NCI-H2196 treated with DMSO at 0.1 percent for 48 hours (cell line): ENCODE measurements at regions not wholly inside any gene's neighbourhood (a gene's known extent, or its start where the extent isn't known, plus 50 kb on each side); places are given as distances from the start of the nearest gene placed in this dataset.
"Not testable (repeated sequence)": the region's sequence is repeated elsewhere in the genome, so short reads cannot be mapped to it uniquely, and the experiment has no call there.

Experiments
- DNase-seq: peaks from one replicate; lab custom pipeline; 2025; ENCODE audit not compliant: unreplicated experiment; lab: John Stamatoyannopoulos, UW

DNA sequence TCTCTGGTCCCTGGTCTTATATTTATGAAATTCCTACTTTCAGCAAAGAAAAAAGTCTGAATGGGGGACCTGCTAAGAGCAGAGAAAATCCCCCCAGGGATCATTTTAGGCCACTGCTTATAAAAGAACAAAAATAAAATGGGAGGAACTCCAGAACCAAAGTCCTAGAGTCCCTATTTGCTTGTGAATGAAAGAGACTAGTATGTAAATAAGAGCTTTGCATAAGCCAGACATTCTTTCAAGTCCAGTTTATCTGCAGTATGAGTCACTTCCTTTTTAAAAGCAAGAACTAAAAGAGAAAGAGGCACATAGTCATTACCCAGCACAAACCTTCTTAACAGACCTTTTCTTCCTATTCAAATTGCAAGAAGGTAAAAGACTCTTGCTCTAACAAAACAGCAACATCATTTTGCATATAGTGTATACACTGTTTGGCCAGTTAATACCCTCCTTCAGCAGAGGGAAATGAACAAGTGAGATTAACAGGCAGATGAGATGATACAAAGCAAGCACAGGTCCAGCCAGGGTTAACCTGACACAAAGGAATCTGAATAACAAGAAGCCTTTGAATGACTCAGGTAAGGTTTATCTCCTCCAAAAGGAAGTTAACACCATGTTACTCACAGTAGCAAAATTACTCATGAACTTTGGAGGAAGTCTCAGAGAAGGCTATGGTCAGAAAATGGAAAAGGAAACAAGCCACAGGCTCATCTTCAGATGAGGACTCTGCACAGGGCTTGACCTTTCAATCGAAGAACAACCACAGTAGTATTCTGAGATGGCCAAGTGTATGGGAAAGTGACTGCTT lies 87.3 kb downstream of the PHLDA1 start:
- DNase-seq, result peak; percentile 57

- DNase-seq, result no peak
Observed at GRCh38 chr12:75943730-75944096, 87.9 kb downstream of the PHLDA1 start.

- DNase-seq, result not testable (repeated sequence)
Observed at GRCh38 chr12:75941661-75942060, 89.9 kb downstream of the PHLDA1 start.

DNA sequence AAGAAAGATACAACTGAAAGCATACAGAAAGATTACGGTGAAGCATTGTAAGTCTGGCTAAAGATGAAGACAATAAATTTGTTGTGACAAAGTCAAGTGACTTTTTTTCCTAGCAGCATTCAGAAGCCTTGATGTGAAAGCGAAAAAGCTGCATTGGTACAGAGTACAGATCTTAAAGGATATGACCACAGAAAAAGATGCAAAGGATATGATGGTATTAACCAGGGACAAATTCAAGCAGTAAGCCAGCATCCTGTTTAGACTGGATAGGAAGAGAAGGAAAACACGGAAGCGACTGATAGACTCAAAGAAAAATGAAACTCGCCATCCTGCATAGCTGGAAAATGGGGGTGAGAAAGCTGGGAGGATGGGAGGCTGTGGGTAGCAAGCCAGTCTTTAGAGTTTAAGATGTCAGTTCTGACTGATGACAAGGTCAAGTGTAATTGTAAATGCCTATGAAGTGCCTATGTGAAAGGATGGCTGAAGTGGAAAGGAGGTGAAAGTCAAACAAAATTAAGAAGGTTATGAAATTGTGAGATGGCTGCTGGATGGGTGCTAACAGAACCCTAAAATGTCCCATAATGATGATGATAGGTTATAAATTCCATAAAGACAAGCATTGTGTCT lies 92.4 kb downstream of the PHLDA1 start:
- DNase-seq, result no peak

DNA sequence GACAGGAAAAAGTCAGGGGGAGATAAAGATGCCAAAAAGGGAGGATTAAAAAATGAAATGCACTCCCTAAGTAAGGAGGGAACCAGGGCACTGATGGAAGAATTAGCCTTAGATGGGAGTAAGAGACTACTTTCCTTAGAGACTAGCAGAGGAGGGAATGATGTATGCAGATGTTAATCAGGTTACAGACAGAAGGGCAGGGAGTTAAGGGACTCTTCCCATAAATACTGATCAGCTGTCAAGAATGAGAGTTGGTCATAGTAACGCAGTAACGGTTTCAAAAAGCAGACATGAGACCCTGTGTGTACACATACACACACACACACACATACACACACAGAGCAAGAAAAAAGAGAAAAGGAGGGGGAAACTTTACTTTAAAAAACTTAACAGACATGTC lies 93.4 kb downstream of the PHLDA1 start:
- DNase-seq, result no peak

DNA sequence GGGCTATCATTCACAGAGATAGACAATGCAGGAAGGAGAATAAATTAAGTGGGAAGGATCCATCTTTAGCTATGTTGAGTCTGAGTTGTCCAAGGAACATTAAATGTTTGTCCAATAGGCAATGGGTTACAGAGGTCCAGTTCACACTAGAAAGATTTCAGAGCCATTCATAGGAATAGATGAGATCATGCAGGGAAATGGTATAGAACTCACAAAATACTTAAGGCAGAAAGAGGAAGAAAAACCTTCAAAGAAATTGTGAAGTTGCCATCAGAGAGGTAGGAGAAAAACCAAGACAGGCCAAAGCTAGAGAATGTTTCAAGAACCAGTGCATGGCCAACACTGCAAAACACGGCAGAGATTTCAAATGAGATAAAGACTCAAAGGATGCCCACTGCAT lies 94.1 kb downstream of the PHLDA1 start:
- no peak for DNase-seq

DNA sequence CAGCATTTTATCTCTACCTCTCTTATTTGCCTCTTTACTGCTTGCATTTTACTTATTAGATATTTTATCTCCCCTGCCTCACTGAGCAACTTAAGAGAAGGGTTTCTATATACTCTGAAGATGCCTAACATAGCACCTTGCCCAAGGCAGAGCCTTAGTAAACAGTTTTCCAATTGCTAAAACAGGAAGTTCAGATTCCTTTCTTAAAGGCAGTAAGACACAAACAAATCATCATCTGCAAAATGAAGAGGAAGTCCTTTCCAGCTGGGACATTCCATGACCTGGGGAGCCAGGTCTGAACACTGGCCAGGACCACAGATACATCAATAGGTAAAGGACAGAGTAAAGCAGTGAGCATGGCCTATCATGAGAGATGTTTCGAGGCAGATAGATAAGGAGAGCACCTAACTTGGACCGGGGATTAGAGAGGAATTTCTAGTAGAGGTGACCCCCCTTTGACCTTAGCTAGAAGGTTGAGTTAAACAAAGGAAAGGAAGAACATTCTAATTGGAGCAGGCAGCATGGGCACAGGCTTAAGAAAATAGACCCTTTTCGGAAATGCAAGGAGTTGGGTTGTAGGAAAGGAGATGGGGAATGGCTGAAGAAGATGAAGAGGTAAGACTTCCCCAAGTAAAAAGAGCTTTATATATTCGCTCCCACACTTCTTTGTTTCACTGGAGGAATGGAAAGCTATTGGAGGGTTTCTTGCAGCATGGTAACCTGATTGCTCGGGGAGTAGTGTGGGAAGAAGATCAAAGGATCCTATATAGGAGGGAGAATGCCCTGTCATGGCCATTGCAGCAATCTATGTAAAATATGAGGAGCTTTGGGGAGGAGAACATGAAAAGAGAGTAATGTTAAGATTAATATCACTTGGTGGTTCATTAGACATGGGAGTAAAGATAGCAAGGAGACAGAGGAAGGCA lies 94.8 kb downstream of the PHLDA1 start:
- no peak for DNase-seq

DNA sequence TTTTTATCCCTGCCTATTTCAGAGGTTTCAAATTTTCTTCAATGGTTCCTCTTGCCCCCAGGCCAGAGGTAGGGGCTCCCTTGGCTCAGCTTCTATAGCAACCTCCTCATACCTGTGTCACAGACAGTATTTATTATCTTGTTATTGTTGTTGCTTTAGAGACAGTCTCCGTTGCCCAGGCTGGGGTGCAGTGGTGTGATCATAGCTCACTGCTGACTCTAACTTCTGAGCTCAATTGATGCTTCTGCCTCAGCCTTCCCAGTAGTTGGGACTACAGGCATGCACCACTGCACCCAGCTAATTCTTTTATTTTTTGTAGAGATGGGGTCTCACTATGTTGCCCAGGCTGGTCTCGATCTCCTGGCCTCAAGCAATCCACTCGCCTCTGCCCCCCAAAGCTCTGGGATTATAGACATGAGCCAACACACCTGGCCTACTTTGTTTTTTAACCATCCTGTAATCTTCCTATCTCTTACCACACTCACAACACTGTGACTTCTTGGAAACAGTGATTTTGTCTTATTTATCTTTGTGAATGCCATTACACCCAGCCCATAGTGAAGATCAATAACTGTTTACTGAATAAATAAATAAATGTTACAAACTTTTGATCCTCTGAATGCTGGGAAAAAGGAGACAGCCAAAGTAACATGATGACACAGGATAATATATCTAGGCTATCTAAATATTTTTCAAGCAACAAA lies 95.9 kb downstream of the PHLDA1 start:
- DNase-seq, result no peak

GRCh38 chr12:75933101-75933500 lies 98.5 kb downstream of the PHLDA1 start:
- no peak for DNase-seq

DNA sequence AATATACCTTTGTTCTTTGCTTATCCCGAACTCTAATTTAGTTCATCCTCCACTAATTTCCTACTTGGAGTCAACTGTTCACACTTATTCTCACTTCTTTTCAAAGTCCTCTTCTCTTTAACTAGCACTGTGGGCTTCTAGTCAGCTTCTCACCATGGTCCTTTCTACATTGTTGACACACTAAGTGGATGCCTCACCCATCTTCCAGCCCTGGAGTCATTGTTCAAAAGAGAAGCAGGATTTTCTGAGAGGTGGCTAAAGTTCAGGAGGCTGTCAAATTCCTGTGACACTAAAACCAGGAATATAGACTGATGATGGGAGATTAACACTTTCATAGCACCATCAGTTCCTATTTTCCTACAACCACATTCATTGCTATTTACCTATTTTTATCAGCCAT lies 99.3 kb downstream of the PHLDA1 start:
- no peak for DNase-seq

DNA sequence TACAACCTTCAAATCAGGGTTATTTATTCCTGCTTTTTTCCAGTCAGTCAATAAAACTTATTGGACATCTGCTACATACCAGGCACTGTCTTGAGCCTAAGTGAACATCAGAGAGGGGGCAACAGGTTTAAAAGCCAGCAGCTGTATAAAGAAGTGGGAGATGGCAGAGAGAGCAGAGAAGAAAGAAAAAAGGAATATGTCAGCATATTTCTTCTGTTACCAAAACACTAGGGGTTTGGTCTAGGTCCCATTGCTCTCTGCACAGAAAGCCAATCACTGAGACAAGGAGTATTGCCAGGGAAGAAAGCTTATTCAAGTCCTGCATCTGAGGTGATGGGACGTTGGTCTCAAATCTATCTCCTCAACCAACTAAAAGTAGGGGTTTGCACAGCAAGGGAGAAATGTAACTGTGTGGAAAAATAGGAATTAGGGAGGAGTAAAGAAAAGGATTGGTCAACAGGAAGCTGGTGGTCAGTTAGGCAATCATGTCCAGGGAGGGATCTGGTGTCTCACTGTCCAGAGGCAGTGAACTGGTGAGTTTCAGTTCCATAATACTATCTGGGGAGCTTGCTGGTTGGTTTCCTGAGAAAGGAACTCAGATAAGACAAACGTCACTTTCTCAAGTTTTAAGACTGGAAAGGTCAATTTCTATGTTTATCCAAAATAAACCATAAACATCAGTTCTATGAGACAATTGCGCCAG lies 107.5 kb downstream of the PHLDA1 start:
- no peak for DNase-seq

DNA sequence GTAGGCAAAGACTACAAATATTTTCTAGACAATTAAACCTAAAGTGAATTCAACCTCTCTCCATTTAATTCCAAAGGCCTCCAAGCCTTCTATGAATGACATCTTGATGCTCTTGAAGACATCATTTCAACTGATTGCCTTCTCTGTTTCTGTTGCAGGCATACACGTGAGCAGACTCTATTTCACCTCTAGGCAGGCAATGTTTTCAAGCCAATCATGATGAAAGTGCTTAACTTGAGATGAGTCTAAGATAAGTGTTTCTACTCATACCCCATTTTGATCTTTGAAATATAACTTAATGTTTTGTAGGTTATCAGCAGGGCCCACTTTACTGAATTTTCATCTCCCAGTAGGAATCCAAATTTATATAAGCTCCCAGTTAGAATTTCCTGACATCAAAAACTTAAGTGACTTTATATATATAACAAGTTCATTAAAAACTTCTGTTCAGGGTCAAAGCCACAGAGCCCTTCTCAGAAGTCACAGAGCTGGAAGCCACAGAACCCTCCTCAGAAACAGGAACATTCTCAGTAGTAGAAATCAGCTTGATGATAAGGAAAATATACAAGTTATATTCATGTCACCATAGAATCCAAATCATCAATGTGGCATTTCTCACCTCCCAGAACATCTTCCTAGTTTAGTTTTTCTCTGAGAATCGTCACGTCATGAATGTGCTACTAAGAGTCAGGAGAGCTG lies 108.5 kb downstream of the PHLDA1 start:
- DNase-seq, result no peak

GRCh38 chr12:75921622-75922289 lies 109.8 kb downstream of the PHLDA1 start:
- no peak for DNase-seq

GRCh38 chr12:75917715-75918114 lies 113.9 kb downstream of the PHLDA1 start:
- DNase-seq, result no peak

GRCh38 chr12:75917083-75917482 lies 114.5 kb downstream of the PHLDA1 start:
- DNase-seq, result no peak

- DNase-seq, result peak; percentile 36
Observed at GRCh38 chr12:75913502-75914351, 117.8 kb downstream of the PHLDA1 start.

GRCh38 chr12:75909714-75910656 lies 121.6 kb downstream of the PHLDA1 start:
- no peak for DNase-seq
